ENCODE measurements at regions not wholly inside any gene's neighbourhood (a gene's known extent, or its start where the extent isn't known, plus 50 kb on each side); places are given as distances from the start of the nearest gene placed in this dataset.
A peak's percentile ranks its signal among the peaks of the same experiment; 100 is the strongest.

- TF ChIP-seq, protein P1, sequence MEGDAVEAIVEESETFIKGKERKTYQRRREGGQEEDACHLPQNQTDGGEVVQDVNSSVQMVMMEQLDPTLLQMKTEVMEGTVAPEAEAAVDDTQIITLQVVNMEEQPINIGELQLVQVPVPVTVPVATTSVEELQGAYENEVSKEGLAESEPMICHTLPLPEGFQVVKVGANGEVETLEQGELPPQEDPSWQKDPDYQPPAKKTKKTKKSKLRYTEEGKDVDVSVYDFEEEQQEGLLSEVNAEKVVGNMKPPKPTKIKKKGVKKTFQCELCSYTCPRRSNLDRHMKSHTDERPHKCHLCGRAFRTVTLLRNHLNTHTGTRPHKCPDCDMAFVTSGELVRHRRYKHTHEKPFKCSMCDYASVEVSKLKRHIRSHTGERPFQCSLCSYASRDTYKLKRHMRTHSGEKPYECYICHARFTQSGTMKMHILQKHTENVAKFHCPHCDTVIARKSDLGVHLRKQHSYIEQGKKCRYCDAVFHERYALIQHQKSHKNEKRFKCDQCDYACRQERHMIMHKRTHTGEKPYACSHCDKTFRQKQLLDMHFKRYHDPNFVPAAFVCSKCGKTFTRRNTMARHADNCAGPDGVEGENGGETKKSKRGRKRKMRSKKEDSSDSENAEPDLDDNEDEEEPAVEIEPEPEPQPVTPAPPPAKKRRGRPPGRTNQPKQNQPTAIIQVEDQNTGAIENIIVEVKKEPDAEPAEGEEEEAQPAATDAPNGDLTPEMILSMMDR (conservative IDR thresholded peaks at IDR 0.05): no peak
- Mint-ChIP-seq H3K27me3 (ENCODE audit: insufficient read depth) (no peaks in the 10 kb centered on the region), H3K36me3 (ENCODE audit: low read depth) (no peaks in the 10 kb centered on the region), H3K27ac (no peak overlapping the region), H3K4me1 (peaks cover 28% of the 10 kb centered on the region), H3K4me3 (no peak overlapping the region), H3K9me3 (no peaks in the 10 kb centered on the region)
- no peak for DNase-seq
- Histone ChIP-seq H3K27ac (ENCODE audit: low read depth, low read length) (no peak overlapping the region), H3K27me3 (ENCODE audit: control insufficient read depth, insufficient read depth, low read length, poor library complexity, severe bottlenecking) (no peaks in the 10 kb centered on the region), H3K9me3 (ENCODE audit: control insufficient read depth, low read length) (no peaks in the 10 kb centered on the region), H3K36me3 (ENCODE audit: control insufficient read depth, insufficient read depth, low read length) (no peaks in the 10 kb centered on the region), H3K4me1 (ENCODE audit: control insufficient read depth, insufficient read depth, low read length) (peaks cover 31% of the 10 kb centered on the region), H3K4me3 (ENCODE audit: low read length) (no peak overlapping the region), H3K9ac (ENCODE audit: extremely low read depth, low read length, poor library complexity, severe bottlenecking) (no peak overlapping the region)
- WGBS, 2 experiments (ENCODE audit: insufficient coverage in 1 of 2, insufficient read length in 1 of 2): 95 to 97% methylated on average over 7 to 12 of the region's 12 CpGs
Measured at GRCh38 chr21:45351526-45352275, 53.3 kb upstream of the COL18A1 start.

GRCh38 chr21:45352621-45353139 is 52.3 kb upstream of the COL18A1 start:
- H3K27ac Mint-ChIP-seq: no peak overlapping the region
- WGBS, 2 experiments (ENCODE audit: insufficient coverage in 1 of 2, insufficient read length in 1 of 2): 93 to 94% methylated on average over 17 to 26 of the region's 26 CpGs
- Histone ChIP-seq H3K36me3 (ENCODE audit: control insufficient read depth, insufficient read depth, low read length) (no peaks in the 10 kb centered on the region), H3K9me3 (ENCODE audit: control insufficient read depth, low read length) (no peaks in the 10 kb centered on the region), H3K4me1 (ENCODE audit: control insufficient read depth, insufficient read depth, low read length) (peaks cover 39% of the 10 kb centered on the region), H3K9ac (ENCODE audit: extremely low read depth, low read length, poor library complexity, severe bottlenecking) (no peak overlapping the region), H3K27ac (ENCODE audit: low read depth, low read length) (no peak overlapping the region), H3K4me3 (ENCODE audit: low read length) (no peak overlapping the region), H3K27me3 (ENCODE audit: control insufficient read depth, insufficient read depth, low read length, poor library complexity, severe bottlenecking) (no peaks in the 10 kb centered on the region)
- TF ChIP-seq, protein P1 (conservative IDR thresholded peaks at IDR 0.05): no peak
- no peaks in the 10 kb centered on the region for H3K36me3 Mint-ChIP-seq (ENCODE audit: low read depth)
- no peak overlapping the region for H3K4me3 Mint-ChIP-seq
- no peaks in the 10 kb centered on the region for H3K9me3 Mint-ChIP-seq
- H3K4me1 Mint-ChIP-seq: peaks cover 38% of the 10 kb centered on the region
- DNase-seq: peak; percentile 46
- no peaks in the 10 kb centered on the region for H3K27me3 Mint-ChIP-seq (ENCODE audit: insufficient read depth)

DNA sequence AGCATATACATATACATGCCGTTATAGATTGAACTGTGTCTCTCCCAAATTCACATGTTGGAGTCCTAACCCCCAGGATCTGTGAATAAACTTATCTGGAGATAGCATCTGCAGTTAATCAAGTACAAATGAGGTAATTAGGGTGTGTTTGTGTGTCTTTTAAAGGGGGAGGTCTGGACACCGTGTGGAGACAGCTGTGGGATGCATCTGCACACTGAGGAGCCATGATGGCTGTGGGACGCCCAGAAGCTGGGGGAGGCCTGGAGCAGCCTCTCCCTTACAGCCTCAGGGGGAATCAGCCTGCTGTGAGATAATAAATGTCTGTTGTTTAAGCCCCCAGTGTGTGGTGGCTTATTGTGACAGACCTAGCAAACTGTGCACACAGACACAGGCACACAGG is 51.8 kb upstream of the COL18A1 start:
- no peak overlapping the region for H3K27ac Mint-ChIP-seq
- Histone ChIP-seq H3K4me1 (ENCODE audit: control insufficient read depth, insufficient read depth, low read length) (peaks cover 43% of the 10 kb centered on the region), H3K9me3 (ENCODE audit: control insufficient read depth, low read length) (no peaks in the 10 kb centered on the region), H3K4me3 (ENCODE audit: low read length) (no peak overlapping the region), H3K27me3 (ENCODE audit: control insufficient read depth, insufficient read depth, low read length, poor library complexity, severe bottlenecking) (no peaks in the 10 kb centered on the region), H3K36me3 (ENCODE audit: control insufficient read depth, insufficient read depth, low read length) (no peaks in the 10 kb centered on the region), H3K9ac (ENCODE audit: extremely low read depth, low read length, poor library complexity, severe bottlenecking) (no peak overlapping the region), H3K27ac (ENCODE audit: low read depth, low read length) (no peak overlapping the region)
- peaks cover 40% of the 10 kb centered on the region for H3K4me1 Mint-ChIP-seq
- no peaks in the 10 kb centered on the region for H3K27me3 Mint-ChIP-seq (ENCODE audit: insufficient read depth)
- no peak for DNase-seq
- H3K36me3 Mint-ChIP-seq (ENCODE audit: low read depth): no peaks in the 10 kb centered on the region
- no peak overlapping the region for H3K4me3 Mint-ChIP-seq
- 86 to 87% methylated on average over 3 of the region's 3 CpGs for WGBS, 2 experiments (ENCODE audit: insufficient coverage in 1 of 2, insufficient read length in 1 of 2)
- H3K9me3 Mint-ChIP-seq: no peaks in the 10 kb centered on the region
- TF ChIP-seq, protein P1 (conservative IDR thresholded peaks at IDR 0.05): no peak
